DND-41 (cell line): ENCODE measurements at regions not wholly inside any gene's neighbourhood (a gene's known extent, or its start where the extent isn't known, plus 50 kb on each side); places are given as distances from the start of the nearest gene placed in this dataset.

ENCODE experiments used
- CTCF ChIP-seq: IDR thresholded peaks from 2 replicates; pipeline ENCODE4 v1.5.1; 2012; ENCODE audit warnings: borderline replicate concordance, low read length, moderate library complexity, mild to moderate bottlenecking; ENCODE audit not compliant: poor library complexity, severe bottlenecking; ENCODE audit errors: extremely low read depth
- EZH2 ChIP-seq: IDR thresholded peaks from 3 replicates; pipeline ENCODE4 v1.6.1; 2012; ENCODE audit warnings: borderline replicate concordance, low read depth, mild to moderate bottlenecking, moderate library complexity, low read length, inconsistent platforms; ENCODE audit not compliant: severe bottlenecking

DNA sequence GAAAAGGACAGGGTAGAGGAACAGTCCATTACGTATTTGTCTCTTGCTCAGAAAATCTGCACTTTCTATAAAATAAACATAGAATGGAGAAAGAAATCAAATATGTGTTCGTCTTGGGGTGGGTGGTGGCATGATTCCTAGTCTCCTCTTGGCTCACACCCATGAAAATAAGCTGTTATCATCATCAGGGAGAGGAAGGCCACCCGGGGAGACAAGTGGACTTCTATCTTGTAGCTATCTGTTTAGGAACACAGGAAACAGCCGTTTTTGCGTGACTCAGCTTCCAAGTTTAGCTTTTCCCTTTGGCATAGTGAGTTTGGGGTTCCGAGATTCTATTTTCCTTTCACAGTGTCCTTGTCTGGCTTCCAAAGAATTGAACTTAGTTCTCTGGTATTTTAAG lies 622.3 kb downstream of the PTPRU start:
- TF ChIP-seq CTCF: no peak
- TF ChIP-seq EZH2: no peak
